SU-DHL-6 (cell line): ENCODE measurements at regions not wholly inside any gene's neighbourhood (a gene's known extent, or its start where the extent isn't known, plus 50 kb on each side); places are given as distances from the start of the nearest gene placed in this dataset.

Experiments used
- CTCF ChIP-seq: fragments of 200-600 bp; sonication (generic); IDR thresholded peaks from one replicate; pipeline ENCODE4 v1.5.1; 2017; ENCODE audit warnings: antibody characterized with exemption, mild to moderate bottlenecking, low read length, moderate library complexity; ENCODE audit not compliant: insufficient read depth, poor library complexity, severe bottlenecking
- EZH2phosphoT487 ChIP-seq: fragments of 200-600 bp; sonication (generic), shearing (Covaris generic); conservative IDR thresholded peaks from 2 replicates; pipeline ENCODE4 v1.6.1; 2018; ENCODE audit warnings: mild to moderate bottlenecking, antibody characterized with exemption, low read length, moderate library complexity, mixed read lengths

- no peak for TF ChIP-seq CTCF
- TF ChIP-seq EZH2phosphoT487 = no peak
Observed at GRCh38 chr15:35721751-35722150, 175.8 kb upstream of the DPH6 start.
